Thyroid gland (tissue), 4 donors: ENCODE measurements at regions not wholly inside any gene's neighbourhood (a gene's known extent, or its start where the extent isn't known, plus 50 kb on each side); places are given as distances from the start of the nearest gene placed in this dataset.

Experiments used
- CTCF ChIP-seq, 6 experiments: fragments of 200-600 bp in 3 of 6; fragments of 450-650 bp in 3 of 6; sonication (generic) in 3 of 6; IDR thresholded peaks; one replicate each; pipeline ENCODE4 v1.5.1; 2016 to 2019; ENCODE audit warnings: antibody characterized with exemption in 6 of 6, mild to moderate bottlenecking in 2 of 6, inconsistent platforms in 1 of 6, moderate library complexity in 1 of 6
- POLR2A ChIP-seq, 2 donors: fragments of 450-650 bp; IDR thresholded peaks; one replicate each; pipeline ENCODE4 v1.6.1; 2017; ENCODE audit warnings: antibody characterized with exemption in 2 of 2, mild to moderate bottlenecking in 2 of 2, moderate library complexity in 1 of 2

- no peak for TF ChIP-seq CTCF (IDR thresholded peaks at IDR 0.05)
- TF ChIP-seq POLR2A (IDR thresholded peaks at IDR 0.05), result no peak
These were observed 256.4 kb downstream of the ACKR3 start for GRCh38 chr2:236825989-236826510.
